ENCODE measurements at regions not wholly inside any gene's neighbourhood (a gene's known extent, or its start where the extent isn't known, plus 50 kb on each side); places are given as distances from the start of the nearest gene placed in this dataset.

DNA sequence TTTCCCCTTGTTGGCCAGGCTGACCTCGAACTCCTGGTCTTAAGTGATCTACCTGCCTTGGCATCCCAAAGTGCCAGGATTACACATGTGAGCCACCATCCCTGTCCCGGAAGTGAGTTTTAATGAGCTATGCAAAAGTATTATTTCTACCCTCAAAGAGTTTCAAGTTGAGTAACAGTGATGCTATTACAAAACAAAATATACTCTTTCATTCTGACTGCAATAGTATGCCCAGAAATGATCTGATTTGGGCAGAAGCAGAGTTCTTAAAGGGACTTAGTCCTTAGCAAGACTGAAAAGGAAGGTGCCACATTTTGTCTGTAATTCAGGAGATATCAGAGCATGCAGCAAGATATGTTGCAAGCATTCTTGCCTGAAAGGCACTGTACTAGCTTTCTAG, 375.4 kb downstream of the NUF2 start:
- TF ChIP-seq, protein P1, sequence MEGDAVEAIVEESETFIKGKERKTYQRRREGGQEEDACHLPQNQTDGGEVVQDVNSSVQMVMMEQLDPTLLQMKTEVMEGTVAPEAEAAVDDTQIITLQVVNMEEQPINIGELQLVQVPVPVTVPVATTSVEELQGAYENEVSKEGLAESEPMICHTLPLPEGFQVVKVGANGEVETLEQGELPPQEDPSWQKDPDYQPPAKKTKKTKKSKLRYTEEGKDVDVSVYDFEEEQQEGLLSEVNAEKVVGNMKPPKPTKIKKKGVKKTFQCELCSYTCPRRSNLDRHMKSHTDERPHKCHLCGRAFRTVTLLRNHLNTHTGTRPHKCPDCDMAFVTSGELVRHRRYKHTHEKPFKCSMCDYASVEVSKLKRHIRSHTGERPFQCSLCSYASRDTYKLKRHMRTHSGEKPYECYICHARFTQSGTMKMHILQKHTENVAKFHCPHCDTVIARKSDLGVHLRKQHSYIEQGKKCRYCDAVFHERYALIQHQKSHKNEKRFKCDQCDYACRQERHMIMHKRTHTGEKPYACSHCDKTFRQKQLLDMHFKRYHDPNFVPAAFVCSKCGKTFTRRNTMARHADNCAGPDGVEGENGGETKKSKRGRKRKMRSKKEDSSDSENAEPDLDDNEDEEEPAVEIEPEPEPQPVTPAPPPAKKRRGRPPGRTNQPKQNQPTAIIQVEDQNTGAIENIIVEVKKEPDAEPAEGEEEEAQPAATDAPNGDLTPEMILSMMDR (IDR thresholded peaks at IDR 0.05; ENCODE audit: low read depth, low read length), result no peak
- in situ Hi-C loops (cut with HindIII; ENCODE audit: low sequenced_read_pairs), result no loop called here
- no peak overlapping the region for H3K4me3 ChIP-seq (ENCODE audit: low read depth, low read length)
- DNase-seq (ENCODE audit: low read depth, low spot score), result no peak

DNA sequence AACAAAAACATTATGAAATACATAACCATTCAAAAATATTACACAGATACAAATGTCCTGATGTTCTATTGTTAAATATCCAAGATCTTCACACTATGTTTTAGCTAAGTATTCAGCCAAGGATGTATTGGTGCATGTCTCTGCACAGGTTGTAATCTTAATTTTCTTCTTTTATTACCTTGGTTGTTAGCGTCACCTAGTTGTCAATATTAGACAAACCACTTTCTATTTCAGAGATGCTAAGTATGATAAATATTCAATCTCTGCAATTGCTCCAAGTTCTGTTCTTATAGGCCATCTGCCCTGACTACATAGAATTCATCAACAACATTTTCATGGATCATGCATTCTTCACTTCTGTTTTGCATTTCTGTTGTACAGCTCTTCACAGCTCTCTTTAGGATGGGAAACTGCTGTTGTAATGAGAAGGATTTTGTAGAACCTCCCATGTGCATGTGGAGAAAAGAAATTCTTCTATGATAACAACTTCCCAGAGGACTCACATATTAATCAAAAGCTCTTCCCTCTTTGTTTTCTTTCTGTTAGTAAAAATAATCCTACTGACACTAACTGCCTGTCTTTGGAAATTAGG, 380.1 kb downstream of the NUF2 start:
- no peak overlapping the region for H3K4me3 ChIP-seq (ENCODE audit: low read depth, low read length)
- in situ Hi-C loops (cut with HindIII; ENCODE audit: low sequenced_read_pairs), result no loop called here
- DNase-seq (ENCODE audit: low read depth, low spot score), result no peak
- TF ChIP-seq, protein P1 (IDR thresholded peaks at IDR 0.05; ENCODE audit: low read depth, low read length), result no peak

DNA sequence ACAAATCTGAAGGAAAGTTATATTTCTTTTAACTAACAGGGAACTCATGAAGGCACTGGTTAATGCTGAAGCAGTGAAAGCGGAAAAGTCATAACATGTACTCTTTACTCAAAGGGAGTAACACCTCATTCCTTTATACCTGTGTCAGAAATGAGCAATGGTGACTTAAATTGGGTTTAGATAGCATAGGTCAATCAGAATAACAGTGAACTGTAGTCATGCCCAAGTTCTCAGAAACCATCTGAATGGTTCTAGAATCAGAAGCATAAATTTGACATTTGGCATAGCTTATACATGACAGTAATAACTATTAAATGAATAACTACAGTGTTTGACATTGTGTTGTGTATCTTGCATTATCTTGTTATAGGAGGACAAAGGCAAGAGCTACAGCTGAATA, 382.0 kb downstream of the NUF2 start:
- H3K4me3 ChIP-seq (ENCODE audit: low read depth, low read length), result no peak overlapping the region
- in situ Hi-C loops (cut with HindIII; ENCODE audit: low sequenced_read_pairs), result no loop called here
- DNase-seq (ENCODE audit: low read depth, low spot score), result no peak
- TF ChIP-seq, protein P1 (IDR thresholded peaks at IDR 0.05; ENCODE audit: low read depth, low read length), result no peak

DNA sequence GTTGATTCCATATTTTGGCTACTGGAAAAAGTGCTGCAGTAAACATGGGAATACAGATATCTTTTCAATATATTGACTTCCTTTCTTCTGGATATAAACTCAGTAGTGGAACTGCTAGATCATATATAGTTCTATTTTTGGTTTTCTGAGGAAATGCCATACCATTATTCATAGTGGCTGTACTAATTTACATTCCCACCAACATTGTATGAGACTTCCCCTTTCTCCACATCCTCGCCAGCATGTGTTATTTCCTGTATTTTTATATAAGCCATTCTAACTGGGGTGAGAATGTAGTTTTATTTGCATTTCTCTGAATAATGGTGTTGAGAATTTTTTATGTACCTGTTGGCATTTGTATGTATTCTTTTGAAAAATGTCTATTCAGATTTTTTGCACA, 385.2 kb downstream of the NUF2 start:
- DNase-seq (ENCODE audit: low read depth, low spot score), result no peak
- H3K4me3 ChIP-seq (ENCODE audit: low read depth, low read length), result no peak overlapping the region
- TF ChIP-seq, protein P1 (IDR thresholded peaks at IDR 0.05; ENCODE audit: low read depth, low read length), result no peak
- in situ Hi-C loops (cut with HindIII; ENCODE audit: low sequenced_read_pairs), result no loop called here

DNA sequence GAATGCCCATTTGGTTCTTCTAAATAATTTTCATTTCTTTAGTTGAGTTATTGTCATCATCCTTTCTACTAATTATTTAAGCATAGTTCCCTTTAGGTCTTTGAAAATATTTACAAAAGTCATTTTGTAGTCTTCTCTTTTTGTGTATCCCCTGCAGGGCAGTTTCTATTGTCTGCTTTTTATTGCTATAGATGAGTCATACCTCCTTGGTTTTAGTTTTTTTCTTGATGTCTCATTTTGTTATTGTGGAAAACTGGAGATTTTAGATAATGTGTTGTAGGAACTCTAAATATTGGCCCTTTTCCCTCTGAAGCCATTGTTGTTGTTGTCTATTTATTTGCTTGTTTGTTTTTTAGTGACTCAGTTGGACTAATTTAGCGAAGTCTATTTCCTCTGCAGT, 387.9 kb downstream of the NUF2 start:
- TF ChIP-seq, protein P1 (IDR thresholded peaks at IDR 0.05; ENCODE audit: low read depth, low read length), result no peak
- in situ Hi-C loops (cut with HindIII; ENCODE audit: low sequenced_read_pairs), result no loop called here
- peak; percentile 13 for DNase-seq (ENCODE audit: low read depth, low spot score)
- no peak overlapping the region for H3K4me3 ChIP-seq (ENCODE audit: low read depth, low read length)

DNA sequence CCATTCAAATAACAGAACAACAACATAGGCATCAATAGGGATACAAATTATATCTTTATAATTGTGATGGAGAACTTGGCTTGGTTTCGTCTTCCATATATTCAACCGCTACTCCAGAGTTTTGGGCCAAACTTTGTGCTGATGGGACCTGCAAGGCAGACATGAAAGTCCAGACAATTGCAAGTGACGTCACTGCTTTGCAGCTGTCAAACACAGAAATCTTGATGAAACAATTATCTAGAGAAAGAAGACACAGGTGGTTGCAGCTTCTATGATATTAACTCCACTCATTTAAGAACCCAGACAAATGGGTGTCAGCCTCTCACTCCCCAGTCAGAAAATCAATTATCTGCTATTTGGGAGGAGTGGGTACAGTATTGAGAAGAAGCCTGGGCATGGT, 390.6 kb downstream of the NUF2 start:
- TF ChIP-seq, protein P1 (IDR thresholded peaks at IDR 0.05; ENCODE audit: low read depth, low read length), result no peak
- in situ Hi-C loops (cut with HindIII; ENCODE audit: low sequenced_read_pairs), result no loop called here

DNA sequence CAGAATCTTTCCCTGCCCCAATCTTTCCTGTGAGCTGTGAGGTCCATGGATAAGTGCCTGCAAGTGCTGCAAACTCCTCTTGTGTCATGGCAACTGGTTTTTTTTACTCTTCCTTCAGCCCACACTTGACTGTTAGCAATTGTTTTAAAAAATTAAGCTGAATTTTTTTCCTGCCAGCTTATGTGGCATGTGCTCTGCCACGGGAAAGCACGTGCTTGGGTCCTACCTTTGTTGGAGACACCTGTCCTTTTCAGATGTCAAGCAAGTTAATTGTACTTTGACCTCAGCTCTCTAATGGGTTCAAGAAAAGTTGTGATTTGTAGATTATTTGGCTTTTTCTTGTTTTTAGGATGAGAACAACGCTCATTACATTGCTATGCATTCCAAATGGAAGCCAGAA, 398.5 kb downstream of the NUF2 start:
- DNase-seq (ENCODE audit: low read depth, low spot score), result no peak
- H3K4me3 ChIP-seq (ENCODE audit: low read depth, low read length), result no peak overlapping the region
- TF ChIP-seq, protein P1 (IDR thresholded peaks at IDR 0.05; ENCODE audit: low read depth, low read length), result no peak
- in situ Hi-C loops (cut with HindIII; ENCODE audit: low sequenced_read_pairs), result no loop called here

More for the DNA sequence above, 390.6 kb downstream of the NUF2 start:
- no peak overlapping the region for H3K4me3 ChIP-seq (ENCODE audit: low read depth, low read length)
- DNase-seq (ENCODE audit: low read depth, low spot score), result no peak
